ENCODE measurements at regions not wholly inside any gene's neighbourhood (a gene's known extent, or its start where the extent isn't known, plus 50 kb on each side); places are given as distances from the start of the nearest gene placed in this dataset.
A peak's percentile ranks its signal among the peaks of the same experiment; 100 is the strongest.
"Not testable (repeated sequence)": the region's sequence is repeated elsewhere in the genome, so short reads cannot be mapped to it uniquely, and the experiment has no call there.

DNA sequence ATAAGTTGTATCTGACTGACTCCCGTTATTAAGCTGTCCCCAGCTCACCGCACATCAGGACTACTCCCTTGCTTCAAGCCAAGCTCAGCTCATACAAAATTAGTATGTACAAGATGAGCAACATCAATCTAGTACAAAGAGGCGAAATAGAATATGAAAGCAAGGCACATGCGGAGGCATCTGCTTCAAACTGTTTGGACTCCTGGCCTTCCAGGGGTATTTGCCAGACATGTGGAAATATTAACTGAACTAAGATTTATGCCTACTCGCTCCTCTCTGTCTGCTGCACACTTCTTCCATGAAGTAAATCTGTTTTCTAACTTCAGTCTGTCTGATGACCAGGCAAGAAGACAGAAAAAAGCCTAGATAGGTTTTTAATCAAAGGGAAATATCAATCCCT lies 499.8 kb downstream of the PID1 start:
- H3K4ac ChIP-seq (ENCODE audit: low read depth in 1 of 2, low read length in 2 of 2): no peak overlapping the region
- no peak overlapping the region for H3K9ac ChIP-seq (ENCODE audit: low read length)
- WGBS: 86% methylated on average over 5 of the region's 5 CpGs
- H2BK12ac ChIP-seq (ENCODE audit: low read length in 2 of 2): no peak overlapping the region
- no peaks in the 10 kb centered on the region for H3K79me1 ChIP-seq (replicated peaks; ENCODE audit: low read length, poor library complexity, severe bottlenecking)
- no peak overlapping the region for H4K8ac ChIP-seq (ENCODE audit: low read length)
- H3K4me1 ChIP-seq (ENCODE audit: control insufficient read depth, insufficient read depth, low read depth, low read length): no peaks in the 10 kb centered on the region
- no peak overlapping the region for H3K4me2 ChIP-seq (ENCODE audit: low read length, poor library complexity, severe bottlenecking)
- H3K27me3 ChIP-seq (ENCODE audit: control insufficient read depth in 1 of 2, insufficient read depth in 1 of 2, low read length in 2 of 2): peaks cover 0 to 13% of the 10 kb centered on the region in 2 experiments
- H3K18ac ChIP-seq (ENCODE audit: low read depth in 1 of 2, low read length in 2 of 2): peak overlapping the region in 1 of 2 experiments; percentile 12
- H4K91ac ChIP-seq (ENCODE audit: low read length): no peak overlapping the region
- H2BK15ac ChIP-seq (ENCODE audit: low read depth, poor library complexity, severe bottlenecking): no peak overlapping the region
- H3K14ac ChIP-seq (ENCODE audit: low read length in 2 of 2): no peak overlapping the region
- H2BK5ac ChIP-seq (ENCODE audit: low read depth, low read length, poor library complexity, severe bottlenecking): no peak overlapping the region
- H3K23ac ChIP-seq (ENCODE audit: low read length in 2 of 2): no peak overlapping the region
- peaks cover 7% of the 10 kb centered on the region for H3K9me3 ChIP-seq (ENCODE audit: control insufficient read depth, low read length)
- no peak overlapping the region for H3K27ac ChIP-seq (ENCODE audit: low read length, poor library complexity, severe bottlenecking)
- H2AFZ ChIP-seq (ENCODE audit: low read depth, low read length): peak overlapping the region; percentile 46
- H2AK5ac ChIP-seq (ENCODE audit: low read length, severe bottlenecking): no peak overlapping the region
- no peaks in the 10 kb centered on the region for H3K36me3 ChIP-seq (ENCODE audit: control insufficient read depth in 1 of 2, insufficient read depth in 2 of 2, low read depth in 1 of 2, low read length in 2 of 2)
- H3K4me3 ChIP-seq (ENCODE audit: insufficient read depth in 1 of 2, low read depth in 1 of 2, low read length in 2 of 2): no peak overlapping the region
- no peak overlapping the region for H2BK120ac ChIP-seq (ENCODE audit: low read depth, low read length)
- no peak for DNase-seq

DNA sequence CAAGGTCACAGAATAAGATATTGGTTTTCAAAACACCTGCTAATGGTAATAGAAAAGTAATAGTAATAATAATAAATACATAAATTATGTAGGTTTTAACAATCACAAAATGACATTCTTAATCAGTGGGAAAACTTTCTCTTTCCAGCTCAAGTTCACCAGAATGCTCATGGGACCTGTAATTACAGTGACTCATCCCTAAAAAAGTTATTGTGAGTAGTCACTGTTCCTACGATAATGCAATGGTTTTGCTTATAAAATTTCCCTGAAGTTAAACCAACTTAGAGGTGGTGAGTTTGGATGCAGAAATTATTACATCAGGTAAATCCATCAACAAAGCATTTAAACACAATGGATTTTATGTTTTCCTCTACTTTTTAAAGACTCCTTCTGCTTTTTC lies 502.3 kb downstream of the PID1 start:
- H3K9me3 ChIP-seq (ENCODE audit: control insufficient read depth, low read length): peaks cover 7% of the 10 kb centered on the region
- H3K4me1 ChIP-seq (ENCODE audit: control insufficient read depth, insufficient read depth, low read depth, low read length): no peaks in the 10 kb centered on the region
- H2BK120ac ChIP-seq (ENCODE audit: low read depth, low read length): no peak overlapping the region
- H4K8ac ChIP-seq (ENCODE audit: low read length): no peak overlapping the region
- H3K23ac ChIP-seq (ENCODE audit: low read length in 2 of 2): no peak overlapping the region
- no peak overlapping the region for H2BK12ac ChIP-seq (ENCODE audit: low read length in 2 of 2)
- H3K4me3 ChIP-seq (ENCODE audit: insufficient read depth in 1 of 2, low read depth in 1 of 2, low read length in 2 of 2): no peak overlapping the region
- no peak overlapping the region for H3K4ac ChIP-seq (ENCODE audit: low read depth in 1 of 2, low read length in 2 of 2)
- H3K27me3 ChIP-seq (ENCODE audit: control insufficient read depth in 1 of 2, insufficient read depth in 1 of 2, low read length in 2 of 2): peaks cover 0 to 26% of the 10 kb centered on the region in 2 experiments
- no peak overlapping the region for H3K18ac ChIP-seq (ENCODE audit: low read depth in 1 of 2, low read length in 2 of 2)
- no peak overlapping the region for H4K91ac ChIP-seq (ENCODE audit: low read length)
- H3K4me2 ChIP-seq (ENCODE audit: low read length, poor library complexity, severe bottlenecking): no peak overlapping the region
- no peak overlapping the region for H2AK5ac ChIP-seq (ENCODE audit: low read length, severe bottlenecking)
- H2AFZ ChIP-seq (ENCODE audit: low read depth, low read length): no peak overlapping the region
- no peak overlapping the region for H3K27ac ChIP-seq (ENCODE audit: low read length, poor library complexity, severe bottlenecking)
- H3K14ac ChIP-seq (ENCODE audit: low read length in 2 of 2): no peak overlapping the region
- WGBS: no CpG with 5 or more reads among the region's 1 CpG
- no peaks in the 10 kb centered on the region for H3K79me1 ChIP-seq (replicated peaks; ENCODE audit: low read length, poor library complexity, severe bottlenecking)
- H2BK15ac ChIP-seq (ENCODE audit: low read depth, poor library complexity, severe bottlenecking): no peak overlapping the region
- H2BK5ac ChIP-seq (ENCODE audit: low read depth, low read length, poor library complexity, severe bottlenecking): no peak overlapping the region
- H3K9ac ChIP-seq (ENCODE audit: low read length): no peak overlapping the region
- no peaks in the 10 kb centered on the region for H3K36me3 ChIP-seq (ENCODE audit: control insufficient read depth in 1 of 2, insufficient read depth in 2 of 2, low read depth in 1 of 2, low read length in 2 of 2)
- DNase-seq: peak; percentile 68

GRCh38 chr2:228768141-228768540 lies 502.9 kb downstream of the PID1 start:
- H3K4me1 ChIP-seq (ENCODE audit: control insufficient read depth, insufficient read depth, low read depth, low read length); H3K79me1 ChIP-seq (replicated peaks; ENCODE audit: low read length, poor library complexity, severe bottlenecking); H3K4ac ChIP-seq (ENCODE audit: low read depth in 1 of 2, low read length in 2 of 2); H3K36me3 ChIP-seq (ENCODE audit: control insufficient read depth in 1 of 2, insufficient read depth in 2 of 2, low read depth in 1 of 2, low read length in 2 of 2); H2BK120ac ChIP-seq (ENCODE audit: low read depth, low read length); H4K91ac ChIP-seq (ENCODE audit: low read length); H3K9ac ChIP-seq (ENCODE audit: low read length); H3K4me2 ChIP-seq (ENCODE audit: low read length, poor library complexity, severe bottlenecking); H2BK5ac ChIP-seq (ENCODE audit: low read depth, low read length, poor library complexity, severe bottlenecking); H3K27ac ChIP-seq (ENCODE audit: low read length, poor library complexity, severe bottlenecking); H2BK15ac ChIP-seq (ENCODE audit: low read depth, poor library complexity, severe bottlenecking); H3K18ac ChIP-seq (ENCODE audit: low read depth in 1 of 2, low read length in 2 of 2); H3K23ac ChIP-seq (ENCODE audit: low read length in 2 of 2); H3K14ac ChIP-seq (ENCODE audit: low read length in 2 of 2); H2AK5ac ChIP-seq (ENCODE audit: low read length, severe bottlenecking); H2BK12ac ChIP-seq (ENCODE audit: low read length in 2 of 2); H3K9me3 ChIP-seq (ENCODE audit: control insufficient read depth, low read length); H2AFZ ChIP-seq (ENCODE audit: low read depth, low read length); H4K8ac ChIP-seq (ENCODE audit: low read length); H3K4me3 ChIP-seq (ENCODE audit: insufficient read depth in 1 of 2, low read depth in 1 of 2, low read length in 2 of 2); DNase-seq: not testable (repeated sequence)
- peaks cover 0 to 32% of the 10 kb centered on the region in 2 experiments for H3K27me3 ChIP-seq (ENCODE audit: control insufficient read depth in 1 of 2, insufficient read depth in 1 of 2, low read length in 2 of 2)
- WGBS: 60% methylated on average over 1 of the region's 3 CpGs

- no peak for DNase-seq
- Histone ChIP-seq H3K4me1 (ENCODE audit: control insufficient read depth, insufficient read depth, low read depth, low read length) (no peaks in the 10 kb centered on the region), H2AK5ac (ENCODE audit: low read length, severe bottlenecking) (no peak overlapping the region), H3K79me1 (replicated peaks; ENCODE audit: low read length, poor library complexity, severe bottlenecking) (no peaks in the 10 kb centered on the region), H3K4me3 (ENCODE audit: insufficient read depth in 1 of 2, low read depth in 1 of 2, low read length in 2 of 2) (no peak overlapping the region), H3K23ac (ENCODE audit: low read length in 2 of 2) (no peak overlapping the region), H3K27ac (ENCODE audit: low read length, poor library complexity, severe bottlenecking) (no peak overlapping the region), H2BK5ac (ENCODE audit: low read depth, low read length, poor library complexity, severe bottlenecking) (no peak overlapping the region), H2BK120ac (ENCODE audit: low read depth, low read length) (no peak overlapping the region), H3K9me3 (ENCODE audit: control insufficient read depth, low read length) (no peaks in the 10 kb centered on the region), H4K8ac (ENCODE audit: low read length) (no peak overlapping the region), H2BK15ac (ENCODE audit: low read depth, poor library complexity, severe bottlenecking) (no peak overlapping the region), H2AFZ (ENCODE audit: low read depth, low read length) (no peak overlapping the region), H3K18ac (ENCODE audit: low read depth in 1 of 2, low read length in 2 of 2) (no peak overlapping the region), H4K91ac (ENCODE audit: low read length) (no peak overlapping the region), H3K27me3 (ENCODE audit: control insufficient read depth in 1 of 2, insufficient read depth in 1 of 2, low read length in 2 of 2) (peaks cover 0 to 29% of the 10 kb centered on the region in 2 experiments), H3K36me3 (ENCODE audit: control insufficient read depth in 1 of 2, insufficient read depth in 2 of 2, low read depth in 1 of 2, low read length in 2 of 2) (no peaks in the 10 kb centered on the region), H3K9ac (ENCODE audit: low read length) (no peak overlapping the region), H2BK12ac (ENCODE audit: low read length in 2 of 2) (no peak overlapping the region), H3K14ac (ENCODE audit: low read length in 2 of 2) (no peak overlapping the region), H3K4ac (ENCODE audit: low read depth in 1 of 2, low read length in 2 of 2) (no peak overlapping the region), H3K4me2 (ENCODE audit: low read length, poor library complexity, severe bottlenecking) (no peak overlapping the region)
- WGBS: 97% methylated on average over 2 of the region's 2 CpGs
Measured at GRCh38 chr2:228767196-228767595, 503.9 kb downstream of the PID1 start.

Data from mesenchymal stem cell (in vitro differentiated cells and primary cell).